ENCODE measurements at regions not wholly inside any gene's neighbourhood (a gene's known extent, or its start where the extent isn't known, plus 50 kb on each side); places are given as distances from the start of the nearest gene placed in this dataset.

- in situ Hi-C loops (cut with HindIII; ENCODE audit: low sequenced_read_pairs) = no loop called here
These were observed 54.6 kb upstream of the LDB2 start for GRCh38 chr4:16952896-16953630.

GRCh38 chr4:16952462-16952871 lies 54.0 kb upstream of the LDB2 start:
- in situ Hi-C loops (cut with HindIII; ENCODE audit: low sequenced_read_pairs) = no loop called here

Data from endothelial cell of hepatic sinusoid (primary cell).